Neural cell (in vitro differentiated cells): ENCODE measurements at regions not wholly inside any gene's neighbourhood (a gene's known extent, or its start where the extent isn't known, plus 50 kb on each side); places are given as distances from the start of the nearest gene placed in this dataset.

Source experiments
- H2AFZ ChIP-seq: fragments of 200-600, 300-800 bp; sonication (generic), shearing (Covaris generic); 2 replicates; pipeline ENCODE4 v1.6.0; 2014; ENCODE audit warnings: low read depth, mild to moderate bottlenecking, antibody characterized with exemption, low read length, moderate library complexity
- H3F3A ChIP-seq: fragments of 200-600 bp; shearing (Covaris generic); 2 replicates; pipeline ENCODE4 v1.6.1; 2016; ENCODE audit warnings: mild to moderate bottlenecking, moderate library complexity, mixed read lengths, antibody characterized with exemption, low read length; ENCODE audit not compliant: insufficient read depth, poor library complexity, severe bottlenecking
- H3K27ac ChIP-seq: fragments of 200-600, 300-800 bp; sonication (generic), shearing (Covaris generic); 2 replicates; pipeline ENCODE4 v1.5.1; 2014; ENCODE audit warnings: mild to moderate bottlenecking, low read length, moderate library complexity
- H3K27me3 ChIP-seq: fragments of 300-800, 200-600 bp; sonication (generic), shearing (Covaris generic); 2 replicates; pipeline ENCODE4 v1.6.0; 2014; ENCODE audit warnings: mild to moderate bottlenecking, low read depth, low read length, moderate library complexity; ENCODE audit not compliant: insufficient read depth
- H3K36me3 ChIP-seq: fragments of 300-800, 200-600 bp; sonication (generic), shearing (Covaris generic); 2 replicates; pipeline ENCODE4 v1.5.1; 2014; ENCODE audit warnings: mild to moderate bottlenecking, antibody characterized with exemption, low read length, moderate library complexity; ENCODE audit not compliant: insufficient read depth
- H3K4me2 ChIP-seq: fragments of 300-800, 200-600 bp; sonication (generic), shearing (Covaris generic); 2 replicates; pipeline ENCODE4 v1.6.0; 2014; ENCODE audit warnings: mild to moderate bottlenecking, low read length
- H3K4me3 ChIP-seq: fragments of 300-800, 200-600 bp; sonication (generic), shearing (Covaris generic); 2 replicates; pipeline ENCODE4 v1.5.1; 2014; ENCODE audit warnings: mild to moderate bottlenecking, low read length, moderate library complexity
- H3K79me2 ChIP-seq: fragments of 200-600 bp; shearing (Covaris generic); replicated peaks from 2 replicates; pipeline ENCODE4 v1.6.0; 2014; ENCODE audit warnings: mild to moderate bottlenecking, low read length, moderate library complexity; ENCODE audit not compliant: insufficient read depth
- H3K9ac ChIP-seq: fragments of 300-800, 200-600 bp; sonication (generic), shearing (Covaris generic); 2 replicates; pipeline ENCODE4 v1.6.1; 2016; ENCODE audit warnings: mild to moderate bottlenecking, low read length, mixed read lengths
- H3K9me2 ChIP-seq: fragments of 200-600 bp; shearing (Covaris generic); 2 replicates; pipeline ENCODE4 v1.6.1; 2016; ENCODE audit warnings: mild to moderate bottlenecking, low read length, mixed read lengths; ENCODE audit not compliant: insufficient read depth
- H3K9me3 ChIP-seq: fragments of 200-600, 300-800 bp; sonication (generic), shearing (Covaris generic); 2 replicates; pipeline ENCODE4 v1.6.1; 2016; ENCODE audit warnings: mild to moderate bottlenecking, mixed run types, low read length, moderate library complexity, mixed read lengths
- H4K20me1 ChIP-seq: fragments of 200-600 bp; shearing (Covaris generic); 2 replicates; pipeline ENCODE4 v1.6.1; 2016; ENCODE audit warnings: mild to moderate bottlenecking, mixed run types; ENCODE audit not compliant: insufficient read depth
- EP300 ChIP-seq: fragments of 450-650 bp; conservative IDR thresholded peaks from 2 replicates; pipeline ENCODE4 v1.6.1; 2014; ENCODE audit warnings: antibody characterized with exemption, mild to moderate bottlenecking, moderate library complexity; ENCODE audit not compliant: poor library complexity, severe bottlenecking
- EZH2 ChIP-seq: fragments of 200-600, 300-800 bp; shearing (Covaris generic), sonication (generic); IDR thresholded peaks from 2 replicates; pipeline ENCODE4 v1.6.1; 2014; ENCODE audit warnings: antibody characterized with exemption, low read length, borderline replicate concordance, mild to moderate bottlenecking; ENCODE audit not compliant: insufficient read depth, poor library complexity, severe bottlenecking
- MXI1 ChIP-seq: fragments of 450-650 bp; conservative IDR thresholded peaks from 2 replicates; pipeline ENCODE4 v1.6.1; 2014; ENCODE audit warnings: antibody characterized with exemption, mild to moderate bottlenecking; ENCODE audit not compliant: poor library complexity, severe bottlenecking
- POLR2AphosphoS5 ChIP-seq: IDR thresholded peaks from 2 replicates; pipeline ENCODE4 v1.6.1; 2012
- RAD21 ChIP-seq: fragments of 450-650 bp; conservative IDR thresholded peaks from 2 replicates; pipeline ENCODE4 v1.6.1; 2014; ENCODE audit warnings: antibody characterized with exemption, mild to moderate bottlenecking, moderate library complexity
- SMC3 ChIP-seq: fragments of 450-650 bp; conservative IDR thresholded peaks from 2 replicates; pipeline ENCODE4 v1.6.1; 2014; ENCODE audit warnings: antibody characterized with exemption, mild to moderate bottlenecking, moderate library complexity; ENCODE audit not compliant: poor library complexity
- TAF1 ChIP-seq: IDR thresholded peaks from 2 replicates; pipeline ENCODE4 v1.6.1; 2012; ENCODE audit warnings: low read depth
- TF ChIP-seq, protein P1 (sequence below): IDR thresholded peaks from 2 replicates; pipeline ENCODE4 v1.6.1; 2012; ENCODE audit warnings: borderline replicate concordance
- TF ChIP-seq, protein P2 (sequence below): fragments of 450-650 bp; IDR thresholded peaks from 2 replicates; pipeline ENCODE4 v1.5.1; 2014; ENCODE audit warnings: antibody characterized with exemption, mild to moderate bottlenecking, moderate library complexity; ENCODE audit not compliant: poor library complexity, severe bottlenecking

DNA sequence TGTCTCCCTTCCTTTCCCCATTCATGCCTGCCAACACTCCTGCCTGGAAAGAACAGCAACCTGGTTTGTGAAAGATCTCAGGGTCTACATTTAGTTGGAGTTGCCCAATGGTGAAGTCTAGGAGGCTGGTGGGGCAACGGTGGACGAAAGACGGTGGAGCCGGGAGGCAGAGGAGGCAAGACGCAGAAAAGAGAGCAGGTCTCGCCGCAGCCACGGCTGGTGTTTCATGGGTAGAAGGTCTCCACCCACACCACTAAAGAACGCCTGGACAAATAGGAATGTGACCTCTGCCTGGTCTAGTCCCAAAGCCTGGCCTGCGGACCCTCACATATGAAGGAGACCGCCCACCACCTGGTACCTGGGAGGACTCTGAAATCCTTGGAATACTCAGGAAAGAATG, 185.6 kb downstream of the ALG10 start:
- Histone ChIP-seq H3F3A (no peaks in the 10 kb centered on the region), H3K9me2 (no peaks in the 10 kb centered on the region), H3K79me2 (no peaks in the 10 kb centered on the region), H3K9me3 (peaks cover 8% of the 10 kb centered on the region), H3K27ac (no peak overlapping the region), H3K27me3 (no peaks in the 10 kb centered on the region), H3K9ac (no peak overlapping the region), H3K4me3 (no peak overlapping the region), H3K36me3 (no peaks in the 10 kb centered on the region), H3K4me2 (no peak overlapping the region), H4K20me1 (no peaks in the 10 kb centered on the region), H2AFZ (no peak overlapping the region)
- TF ChIP-seq EZH2 = no peak
- TF ChIP-seq SMC3 = no peak
- TF ChIP-seq, protein P1, sequence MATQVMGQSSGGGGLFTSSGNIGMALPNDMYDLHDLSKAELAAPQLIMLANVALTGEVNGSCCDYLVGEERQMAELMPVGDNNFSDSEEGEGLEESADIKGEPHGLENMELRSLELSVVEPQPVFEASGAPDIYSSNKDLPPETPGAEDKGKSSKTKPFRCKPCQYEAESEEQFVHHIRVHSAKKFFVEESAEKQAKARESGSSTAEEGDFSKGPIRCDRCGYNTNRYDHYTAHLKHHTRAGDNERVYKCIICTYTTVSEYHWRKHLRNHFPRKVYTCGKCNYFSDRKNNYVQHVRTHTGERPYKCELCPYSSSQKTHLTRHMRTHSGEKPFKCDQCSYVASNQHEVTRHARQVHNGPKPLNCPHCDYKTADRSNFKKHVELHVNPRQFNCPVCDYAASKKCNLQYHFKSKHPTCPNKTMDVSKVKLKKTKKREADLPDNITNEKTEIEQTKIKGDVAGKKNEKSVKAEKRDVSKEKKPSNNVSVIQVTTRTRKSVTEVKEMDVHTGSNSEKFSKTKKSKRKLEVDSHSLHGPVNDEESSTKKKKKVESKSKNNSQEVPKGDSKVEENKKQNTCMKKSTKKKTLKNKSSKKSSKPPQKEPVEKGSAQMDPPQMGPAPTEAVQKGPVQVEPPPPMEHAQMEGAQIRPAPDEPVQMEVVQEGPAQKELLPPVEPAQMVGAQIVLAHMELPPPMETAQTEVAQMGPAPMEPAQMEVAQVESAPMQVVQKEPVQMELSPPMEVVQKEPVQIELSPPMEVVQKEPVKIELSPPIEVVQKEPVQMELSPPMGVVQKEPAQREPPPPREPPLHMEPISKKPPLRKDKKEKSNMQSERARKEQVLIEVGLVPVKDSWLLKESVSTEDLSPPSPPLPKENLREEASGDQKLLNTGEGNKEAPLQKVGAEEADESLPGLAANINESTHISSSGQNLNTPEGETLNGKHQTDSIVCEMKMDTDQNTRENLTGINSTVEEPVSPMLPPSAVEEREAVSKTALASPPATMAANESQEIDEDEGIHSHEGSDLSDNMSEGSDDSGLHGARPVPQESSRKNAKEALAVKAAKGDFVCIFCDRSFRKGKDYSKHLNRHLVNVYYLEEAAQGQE = no peak
- no peak for TF ChIP-seq MXI1
- TF ChIP-seq POLR2AphosphoS5 = no peak
- no peak for TF ChIP-seq EP300
- TF ChIP-seq, protein P2, sequence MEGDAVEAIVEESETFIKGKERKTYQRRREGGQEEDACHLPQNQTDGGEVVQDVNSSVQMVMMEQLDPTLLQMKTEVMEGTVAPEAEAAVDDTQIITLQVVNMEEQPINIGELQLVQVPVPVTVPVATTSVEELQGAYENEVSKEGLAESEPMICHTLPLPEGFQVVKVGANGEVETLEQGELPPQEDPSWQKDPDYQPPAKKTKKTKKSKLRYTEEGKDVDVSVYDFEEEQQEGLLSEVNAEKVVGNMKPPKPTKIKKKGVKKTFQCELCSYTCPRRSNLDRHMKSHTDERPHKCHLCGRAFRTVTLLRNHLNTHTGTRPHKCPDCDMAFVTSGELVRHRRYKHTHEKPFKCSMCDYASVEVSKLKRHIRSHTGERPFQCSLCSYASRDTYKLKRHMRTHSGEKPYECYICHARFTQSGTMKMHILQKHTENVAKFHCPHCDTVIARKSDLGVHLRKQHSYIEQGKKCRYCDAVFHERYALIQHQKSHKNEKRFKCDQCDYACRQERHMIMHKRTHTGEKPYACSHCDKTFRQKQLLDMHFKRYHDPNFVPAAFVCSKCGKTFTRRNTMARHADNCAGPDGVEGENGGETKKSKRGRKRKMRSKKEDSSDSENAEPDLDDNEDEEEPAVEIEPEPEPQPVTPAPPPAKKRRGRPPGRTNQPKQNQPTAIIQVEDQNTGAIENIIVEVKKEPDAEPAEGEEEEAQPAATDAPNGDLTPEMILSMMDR = no peak
- no peak for TF ChIP-seq RAD21
- TF ChIP-seq TAF1 = no peak

DNA sequence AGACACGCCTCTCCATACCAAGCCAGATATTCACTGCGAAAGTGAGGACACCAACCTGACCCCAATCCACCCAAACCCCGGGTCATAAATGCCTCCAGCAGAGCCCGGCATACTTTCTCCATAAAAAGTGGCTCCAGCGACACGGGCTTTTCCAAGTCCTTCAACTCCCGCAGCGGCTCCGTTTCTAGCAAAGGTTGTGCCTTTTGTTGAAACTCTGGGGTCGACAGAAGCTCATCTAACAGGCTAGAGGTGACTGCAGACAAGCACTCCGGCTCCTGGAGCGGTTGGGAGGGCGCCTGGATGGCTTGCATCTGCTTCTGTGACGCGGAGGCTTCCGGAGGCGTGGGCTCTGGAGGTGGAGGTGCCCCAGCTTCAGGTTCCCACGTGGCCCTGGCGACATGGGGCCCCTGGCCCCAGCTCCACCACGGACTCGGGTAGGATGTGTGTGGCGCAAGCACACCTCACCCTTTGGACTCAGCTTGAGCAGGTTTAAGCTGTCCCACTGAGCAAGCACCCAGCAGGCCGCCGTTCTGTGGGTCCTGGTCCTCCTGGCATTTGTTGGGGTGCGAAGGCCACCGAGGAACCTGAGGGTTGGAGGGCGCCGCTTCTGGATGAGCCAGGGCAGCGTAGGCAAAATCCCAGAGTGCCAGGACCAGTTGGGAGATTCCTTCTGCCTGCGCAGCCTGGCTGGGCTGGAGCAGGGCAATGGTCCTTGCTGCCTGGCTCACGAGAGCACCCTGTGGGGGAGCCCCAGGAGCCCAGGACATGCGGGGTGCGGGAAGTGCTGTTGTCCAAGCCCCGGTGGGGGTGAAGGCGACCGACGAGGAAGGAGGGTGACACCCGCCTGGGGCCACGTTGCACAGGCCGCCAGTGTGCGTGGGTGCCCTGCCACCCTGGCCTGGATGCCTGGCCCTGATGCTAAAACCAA, 186.3 kb downstream of the ALG10 start:
- H3K79me2 ChIP-seq = no peaks in the 10 kb centered on the region
- H3K27me3 ChIP-seq = no peaks in the 10 kb centered on the region
- no peak overlapping the region for H3K9ac ChIP-seq
- peaks cover 8% of the 10 kb centered on the region for H3K9me3 ChIP-seq
- no peak overlapping the region for H2AFZ ChIP-seq
- TF ChIP-seq MXI1 = no peak
- no peak for TF ChIP-seq TAF1
- H3K36me3 ChIP-seq = no peaks in the 10 kb centered on the region
- no peak overlapping the region for H3K27ac ChIP-seq
- no peak overlapping the region for H3K4me3 ChIP-seq
- H3K4me2 ChIP-seq = no peak overlapping the region
- no peaks in the 10 kb centered on the region for H3K9me2 ChIP-seq
- no peaks in the 10 kb centered on the region for H4K20me1 ChIP-seq
- no peaks in the 10 kb centered on the region for H3F3A ChIP-seq
